ENCODE measurements at regions not wholly inside any gene's neighbourhood (a gene's known extent, or its start where the extent isn't known, plus 50 kb on each side); places are given as distances from the start of the nearest gene placed in this dataset.

GRCh38 chr15:39434751-39435238 is 146.1 kb upstream of the THBS1 start:
- DNase-seq: no peak
- Histone ChIP-seq H3K4me1 (ENCODE audit: control insufficient read depth in 1 of 2, insufficient read depth in 2 of 2, low read depth in 1 of 2, low read length in 1 of 2) (peaks cover 3 to 4% of the 10 kb centered on the region in 2 experiments; a peak in 2 of 4 replicates), H3K4me3 (ENCODE audit: low read depth in 2 of 2, low read length in 1 of 2) (no peak overlapping the region), H3K9me3 (no peaks in the 10 kb centered on the region), H3K9ac (no peak overlapping the region), H3K27me3 (ENCODE audit: insufficient read depth) (no peaks in the 10 kb centered on the region), H3K36me3 (replicated peaks in 1 of 2; ENCODE audit: control insufficient read depth in 1 of 2, insufficient read depth in 2 of 2, low read length in 1 of 2) (no peaks in the 10 kb centered on the region), H3F3A (replicated peaks; ENCODE audit: insufficient read depth) (peaks cover 8% of the 10 kb centered on the region), H3K9me2 (no peaks in the 10 kb centered on the region), H3K79me2 (ENCODE audit: insufficient read depth) (no peaks in the 10 kb centered on the region), H3K4me2 (no peak overlapping the region), H2AFZ (ENCODE audit: low read depth) (no peak overlapping the region), H4K20me1 (ENCODE audit: insufficient read depth) (no peaks in the 10 kb centered on the region), H3K27ac (ENCODE audit: low read depth in 2 of 2, low read length in 1 of 2) (no peak overlapping the region)
- ChIA-PET CTCF (no interaction called here), POLR2A (no interaction called here)
- no peak for TF ChIP-seq ELF1 (IDR thresholded peaks at IDR 0.05)
- TF ChIP-seq SMC3 (IDR thresholded peaks at IDR 0.05; ENCODE audit: low read depth, low read length): no peak
- TF ChIP-seq RCOR1 (IDR thresholded peaks at IDR 0.05; ENCODE audit: low read length): no peak
- no peak for TF ChIP-seq GABPA (IDR thresholded peaks at IDR 0.05; ENCODE audit: low read depth)
- no peak for TF ChIP-seq PBX3 (IDR thresholded peaks at IDR 0.05)
- no peak for TF ChIP-seq TCF12 (IDR thresholded peaks at IDR 0.05)
- no peak for TF ChIP-seq ZBTB33 (IDR thresholded peaks at IDR 0.05; ENCODE audit: borderline replicate concordance, low read depth)
- no peak for TF ChIP-seq REST (IDR thresholded peaks at IDR 0.05; ENCODE audit: low read depth, low read length)
- no peak for TF ChIP-seq RFX5 (IDR thresholded peaks at IDR 0.05; ENCODE audit: low read length)
- WGBS (ENCODE audit: low lambda C conversion rate): 77% methylated on average over 5 of the region's 5 CpGs

- H4K20me1 ChIP-seq (ENCODE audit: insufficient read depth): no peaks in the 10 kb centered on the region
- H3K4me2 ChIP-seq: no peak overlapping the region
- no peaks in the 10 kb centered on the region for H3K9me2 ChIP-seq
- no peak overlapping the region for H3K4me3 ChIP-seq (ENCODE audit: low read depth in 2 of 2, low read length in 1 of 2)
- 79% methylated on average over 2 of the region's 2 CpGs for WGBS (ENCODE audit: low lambda C conversion rate)
- TF ChIP-seq SIN3A (IDR thresholded peaks at IDR 0.05; ENCODE audit: borderline replicate concordance, low read depth, low read length) (no peak), RXRA (IDR thresholded peaks at IDR 0.05; ENCODE audit: borderline replicate concordance, low read depth) (no peak), RFX5 (IDR thresholded peaks at IDR 0.05; ENCODE audit: low read length) (no peak), ZBTB33 (IDR thresholded peaks at IDR 0.05; ENCODE audit: borderline replicate concordance, low read depth) (no peak), RAD21 (IDR thresholded peaks at IDR 0.05; ENCODE audit: low read length) (no peak), TCF12 (IDR thresholded peaks at IDR 0.05) (no peak), GATA2 (CRISPR knock-in tag; IDR thresholded peaks at IDR 0.05) (no peak), EZH2phosphoT487 (IDR thresholded peaks at IDR 0.05; ENCODE audit: borderline replicate concordance, low read depth) (no peak)
- CTCF ChIA-PET: no interaction called here
- H3K27me3 ChIP-seq (ENCODE audit: insufficient read depth): no peaks in the 10 kb centered on the region
- no peak overlapping the region for H3K9ac ChIP-seq
- H3F3A ChIP-seq (replicated peaks; ENCODE audit: insufficient read depth): peaks cover 5% of the 10 kb centered on the region
- H3K4me1 ChIP-seq (ENCODE audit: control insufficient read depth in 1 of 2, insufficient read depth in 2 of 2, low read depth in 1 of 2, low read length in 1 of 2): peaks cover 3% of the 10 kb centered on the region in 2 experiments; a peak in 2 of 4 replicates
- DNase-seq: no peak
- POLR2A ChIA-PET: no interaction called here
- H2AFZ ChIP-seq (ENCODE audit: low read depth): no peak overlapping the region
- no peak overlapping the region for H3K27ac ChIP-seq (ENCODE audit: low read depth in 2 of 2, low read length in 1 of 2)
- no peaks in the 10 kb centered on the region for H3K36me3 ChIP-seq (replicated peaks in 1 of 2; ENCODE audit: control insufficient read depth in 1 of 2, insufficient read depth in 2 of 2, low read length in 1 of 2)
- H3K9me3 ChIP-seq: no peaks in the 10 kb centered on the region
- H3K79me2 ChIP-seq (ENCODE audit: insufficient read depth): no peaks in the 10 kb centered on the region
Observed at GRCh38 chr15:39435244-39435643, 145.6 kb upstream of the THBS1 start.

All from SK-N-SH (cell line).